Progenitor cell of endocrine pancreas (in vitro differentiated cells): ENCODE measurements at regions not wholly inside any gene's neighbourhood (a gene's known extent, or its start where the extent isn't known, plus 50 kb on each side); places are given as distances from the start of the nearest gene placed in this dataset.

Source experiments
- DNase-seq: peaks from one replicate; pipeline ENCODE4 v3.0.0; 2021; ENCODE audit warnings: low spot score; ENCODE audit not compliant: unreplicated experiment
- H3K27ac Mint-ChIP-seq: 2 replicates; pipeline ENCODE4 v1.8.0; 2021; ENCODE audit warnings: mild to moderate bottlenecking, moderate library complexity, mixed read lengths
- H3K27me3 Mint-ChIP-seq: 2 replicates; pipeline ENCODE4 v1.8.0; 2021; ENCODE audit warnings: mixed read lengths
- H3K36me3 Mint-ChIP-seq: 2 replicates; pipeline ENCODE4 v1.8.0; 2022; ENCODE audit warnings: mixed read lengths; ENCODE audit not compliant: insufficient read depth
- H3K4me1 Mint-ChIP-seq: 2 replicates; pipeline ENCODE4 v1.8.0; 2021; ENCODE audit warnings: low read depth, mixed read lengths
- H3K4me3 Mint-ChIP-seq: 2 replicates; pipeline ENCODE4 v1.8.0; 2021; ENCODE audit warnings: low read depth, mild to moderate bottlenecking, moderate library complexity, mixed read lengths
- H3K9me3 Mint-ChIP-seq: 2 replicates; pipeline ENCODE4 v1.8.0; 2021; ENCODE audit warnings: low read depth, mixed read lengths
- CTCF ChIP-seq: fragments of 200-600 bp; sonication (generic); IDR thresholded peaks from one replicate; pipeline ENCODE4 v1.5.0; 2021; ENCODE audit warnings: antibody characterized with exemption, mild to moderate bottlenecking; ENCODE audit not compliant: unreplicated experiment

- TF ChIP-seq CTCF = no peak
- H3K9me3 Mint-ChIP-seq = no peaks in the 10 kb centered on the region
- no peak for DNase-seq
- no peaks in the 10 kb centered on the region for H3K36me3 Mint-ChIP-seq
- no peaks in the 10 kb centered on the region for H3K27me3 Mint-ChIP-seq
- no peak overlapping the region for H3K27ac Mint-ChIP-seq
- peaks cover 23% of the 10 kb centered on the region for H3K4me1 Mint-ChIP-seq
- H3K4me3 Mint-ChIP-seq = no peak overlapping the region
These were observed 649.6 kb upstream of the PTBP2 start for GRCh38 chr1:96072021-96072420.

GRCh38 chr1:96073100-96073499, 648.5 kb upstream of the PTBP2 start:
- Mint-ChIP-seq H3K27ac (no peak overlapping the region), H3K4me3 (no peak overlapping the region), H3K9me3 (no peaks in the 10 kb centered on the region), H3K4me1 (peaks cover 23% of the 10 kb centered on the region), H3K36me3 (no peaks in the 10 kb centered on the region), H3K27me3 (no peaks in the 10 kb centered on the region)
- DNase-seq = no peak
- TF ChIP-seq CTCF = no peak

- Mint-ChIP-seq H3K27ac (no peak overlapping the region), H3K9me3 (no peaks in the 10 kb centered on the region), H3K27me3 (no peaks in the 10 kb centered on the region), H3K4me1 (peaks cover 23% of the 10 kb centered on the region), H3K4me3 (no peak overlapping the region), H3K36me3 (no peaks in the 10 kb centered on the region)
- DNase-seq = no peak
- TF ChIP-seq CTCF = no peak
These were observed 647.2 kb upstream of the PTBP2 start for GRCh38 chr1:96074422-96074821.

- no peaks in the 10 kb centered on the region for H3K27me3 Mint-ChIP-seq
- TF ChIP-seq CTCF = no peak
- no peaks in the 10 kb centered on the region for H3K36me3 Mint-ChIP-seq
- H3K9me3 Mint-ChIP-seq = no peaks in the 10 kb centered on the region
- peaks cover 23% of the 10 kb centered on the region for H3K4me1 Mint-ChIP-seq
- H3K27ac Mint-ChIP-seq = no peak overlapping the region
- no peak overlapping the region for H3K4me3 Mint-ChIP-seq
- DNase-seq = no peak
These were observed 646.6 kb upstream of the PTBP2 start for GRCh38 chr1:96074876-96075577.

- no peaks in the 10 kb centered on the region for H3K9me3 Mint-ChIP-seq
- H3K4me3 Mint-ChIP-seq = no peak overlapping the region
These were observed 645.7 kb upstream of the PTBP2 start for GRCh38 chr1:96075704-96076455.

More at GRCh38 chr1:96075704-96076455, 645.7 kb upstream of the PTBP2 start:
- no peak for TF ChIP-seq CTCF
- H3K27me3 Mint-ChIP-seq = no peaks in the 10 kb centered on the region
- no peak overlapping the region for H3K27ac Mint-ChIP-seq
- no peaks in the 10 kb centered on the region for H3K36me3 Mint-ChIP-seq
- peaks cover 23% of the 10 kb centered on the region for H3K4me1 Mint-ChIP-seq
- DNase-seq = no peak
